GM19468 (cell line): ENCODE measurements at regions not wholly inside any gene's neighbourhood (a gene's known extent, or its start where the extent isn't known, plus 50 kb on each side); places are given as distances from the start of the nearest gene placed in this dataset.
"Not testable (repeated sequence)": the region's sequence is repeated elsewhere in the genome, so short reads cannot be mapped to it uniquely, and the experiment has no call there.

Experiments used
- ATAC-seq: cut with Tn5 transposase; IDR thresholded peaks from one replicate; pipeline ENCODE4 v1.9.1; 2021; ENCODE audit warnings: mild to moderate bottlenecking, moderate library complexity, moderate number of reproducible peaks; ENCODE audit not compliant: unreplicated experiment; ENCODE audit errors: extremely low read depth

DNA sequence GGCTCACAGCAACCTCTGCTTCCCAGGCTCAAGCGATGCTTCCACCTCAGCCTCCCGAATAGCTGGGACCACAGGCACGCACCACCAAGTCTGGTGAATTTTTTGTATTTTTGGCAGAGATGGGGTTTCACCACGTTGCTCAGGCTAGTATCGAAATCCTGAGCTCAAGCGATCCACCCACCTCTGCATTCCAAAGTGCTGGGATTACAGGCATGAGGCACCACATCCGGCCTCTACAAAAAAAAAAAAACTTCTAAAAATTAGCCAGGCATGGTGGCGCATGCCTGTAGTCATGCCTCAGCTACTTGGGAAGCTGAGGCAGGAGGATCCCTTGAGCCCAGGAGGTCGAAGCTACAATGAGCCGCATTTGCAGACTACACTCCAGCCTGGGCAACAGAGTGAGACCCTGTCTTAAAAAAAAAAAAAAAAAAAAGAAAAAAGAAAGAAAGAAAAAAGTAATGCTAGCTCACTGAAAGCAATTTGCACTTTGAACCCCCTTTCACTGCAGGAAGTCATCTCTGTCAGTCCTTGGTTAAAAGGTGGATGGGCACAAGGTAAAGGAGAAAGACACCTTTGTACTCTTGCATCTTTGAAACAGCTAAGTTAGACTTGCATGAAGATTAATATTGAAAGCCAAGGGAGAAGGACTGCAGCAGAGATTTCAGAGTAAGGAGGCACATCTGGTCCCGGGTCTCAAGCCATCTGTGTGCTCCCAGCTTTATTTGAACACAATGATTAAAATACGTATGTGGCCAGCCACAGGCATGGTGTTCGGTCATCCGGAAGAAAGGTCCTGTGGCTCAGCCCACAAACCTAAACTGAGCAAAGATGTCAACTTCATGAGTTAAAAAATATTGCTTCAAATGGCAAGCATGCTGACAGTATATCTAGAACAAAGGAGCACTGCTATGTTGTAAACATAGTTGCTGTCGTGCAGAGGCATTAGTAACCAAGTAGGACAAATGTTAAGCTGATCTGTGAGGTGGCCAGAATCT is 103.8 kb upstream of the HMGA2 start:
- no peak for ATAC-seq

DNA sequence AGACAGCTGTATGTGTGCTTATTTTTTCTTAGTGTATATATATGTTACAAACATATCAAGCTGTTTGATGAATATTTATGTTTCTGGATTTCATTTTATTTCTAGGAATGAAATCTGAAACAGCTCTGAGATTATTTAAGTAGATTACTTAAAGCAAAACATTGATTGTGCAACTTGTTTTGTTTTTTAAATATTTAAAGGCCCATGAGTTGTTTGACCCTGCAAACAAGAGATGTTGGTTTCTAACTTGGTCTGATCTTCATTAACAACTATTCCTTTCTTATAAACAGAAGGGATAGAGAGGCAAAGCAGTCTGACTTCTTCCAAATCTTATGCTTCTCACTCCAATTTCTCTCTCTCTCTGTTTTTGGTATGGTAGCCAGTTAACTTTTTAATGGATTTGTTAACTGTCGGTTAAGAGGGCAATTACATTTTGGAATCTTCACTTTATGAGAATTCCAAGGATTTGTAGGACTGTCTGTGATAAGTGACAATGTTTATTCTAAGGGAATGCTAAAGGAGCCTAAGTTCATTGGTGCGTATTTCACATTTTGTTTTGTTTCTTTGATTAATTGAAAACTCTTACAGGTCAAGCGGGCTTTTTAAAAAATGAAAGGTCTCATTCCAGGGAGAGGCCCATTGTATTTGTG is 102.6 kb upstream of the HMGA2 start:
- ATAC-seq = no peak

DNA sequence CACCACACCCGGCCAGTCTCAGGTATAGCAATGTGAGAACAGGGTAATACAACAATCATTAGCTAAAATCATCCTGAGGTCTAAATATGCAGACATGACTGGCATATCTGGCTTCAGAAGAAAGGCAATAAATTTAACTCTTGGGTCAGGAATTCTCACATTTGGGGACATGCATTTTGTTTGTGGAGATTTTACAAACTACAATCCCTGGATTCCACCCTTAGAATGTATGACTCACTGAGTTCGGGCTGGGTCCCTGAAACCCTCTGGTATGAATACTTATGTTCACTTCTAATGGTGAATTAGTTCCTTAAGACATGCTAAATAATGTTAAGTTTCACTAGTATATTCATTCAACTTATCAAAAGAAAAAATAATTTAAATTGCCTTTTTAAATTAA is 98.9 kb upstream of the HMGA2 start:
- ATAC-seq = no peak

DNA sequence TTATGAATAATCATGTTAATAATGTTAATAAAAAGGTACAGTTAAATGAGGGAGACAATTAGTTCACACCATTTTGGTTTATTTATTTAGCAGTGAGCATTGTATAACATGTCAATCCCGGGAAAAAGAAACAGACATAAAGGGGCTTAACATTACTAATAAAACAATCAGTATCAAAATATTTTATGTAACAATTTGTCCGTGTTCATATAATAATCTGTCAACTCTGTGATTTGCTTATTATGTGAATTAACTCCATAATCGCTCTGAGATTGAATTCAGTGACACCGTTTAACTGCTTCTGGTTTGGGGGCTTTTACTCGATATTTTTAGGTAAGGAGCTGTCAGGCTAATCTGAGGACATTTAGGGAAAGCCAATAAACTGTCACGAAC is 95.8 kb upstream of the HMGA2 start:
- ATAC-seq = no peak

DNA sequence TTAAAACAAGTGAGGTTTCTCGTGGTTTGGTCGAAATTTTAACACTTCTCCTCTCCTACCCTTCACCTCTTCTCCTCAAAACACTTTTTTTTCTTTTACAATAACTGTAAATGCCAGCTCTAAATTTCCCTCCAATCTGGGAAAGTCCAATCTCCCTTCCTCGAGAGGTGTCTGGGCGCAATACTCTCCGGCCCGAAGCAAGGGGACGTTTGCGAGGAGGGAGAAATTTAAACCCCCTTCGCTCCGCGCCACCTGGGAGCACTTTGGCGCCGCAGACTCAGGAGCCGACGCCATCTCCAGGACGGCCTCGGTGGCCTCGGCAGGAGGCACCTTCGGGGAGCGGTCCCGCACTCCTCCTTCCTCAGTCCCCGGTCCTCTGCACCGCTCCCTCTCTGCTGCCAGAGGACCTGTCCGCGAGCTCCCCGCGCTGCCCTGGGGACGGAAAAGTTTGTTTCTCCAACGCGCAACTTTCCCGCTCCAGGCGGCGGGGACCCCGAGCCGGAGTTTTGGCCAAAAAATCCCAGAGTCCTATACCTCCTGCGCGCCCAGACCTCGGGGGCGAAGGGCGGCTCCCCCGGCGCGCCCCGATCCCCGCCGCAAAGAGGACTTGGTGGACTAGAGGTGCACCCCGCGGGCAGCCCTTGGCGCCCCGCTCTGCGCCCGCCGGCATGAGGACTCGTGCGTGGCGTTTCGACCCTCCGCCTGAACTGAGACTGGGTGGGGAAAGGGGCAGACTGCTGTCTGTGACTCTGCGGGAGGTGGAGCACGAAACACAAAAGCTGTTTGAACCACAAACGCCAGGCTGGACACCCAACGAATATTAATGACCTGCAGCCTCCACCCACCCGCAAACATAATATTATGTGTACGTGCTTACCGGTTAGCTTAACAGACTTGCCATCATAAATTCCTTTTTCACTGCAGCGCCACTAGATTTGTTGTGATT is 95.2 kb upstream of the HMGA2 start:
- ATAC-seq = no peak

DNA sequence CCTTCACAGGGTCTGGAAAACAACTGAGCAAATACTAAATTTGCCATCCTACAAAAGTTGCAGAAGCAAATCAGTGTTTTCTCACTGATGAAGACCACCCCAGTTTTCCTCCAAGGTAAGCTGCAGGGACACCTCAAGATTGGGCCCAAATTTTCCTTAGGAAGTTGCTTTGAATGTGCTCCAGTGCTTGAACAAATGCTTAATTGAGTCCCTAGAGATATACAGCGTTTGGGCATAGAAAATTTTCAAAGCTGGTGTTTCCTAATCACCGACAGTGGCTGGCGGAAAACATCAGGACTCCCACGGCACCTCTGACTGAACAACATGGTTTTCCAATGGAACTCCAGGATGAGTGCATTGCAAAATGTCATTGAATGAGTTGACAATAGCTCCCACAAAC is 92.5 kb upstream of the HMGA2 start:
- ATAC-seq = no peak

DNA sequence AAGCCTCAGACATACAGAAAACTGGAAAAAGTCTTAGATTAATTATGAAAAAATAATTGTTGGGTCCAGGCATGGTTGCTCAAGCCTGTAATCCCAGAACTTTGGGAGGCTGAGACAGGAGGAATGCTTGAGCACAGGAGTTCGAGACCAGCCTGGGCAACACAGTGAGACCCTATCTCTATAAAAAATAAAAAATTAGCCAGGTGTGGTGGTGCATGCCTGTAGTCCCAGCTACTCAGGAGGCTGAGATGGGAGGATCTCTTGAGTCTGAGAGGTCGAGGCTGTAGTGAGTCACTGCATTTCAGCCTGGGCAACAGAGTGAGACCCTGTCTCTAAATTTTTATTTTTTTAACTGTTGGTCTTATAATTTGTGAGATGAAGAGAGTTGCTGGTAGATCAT is 90.6 kb upstream of the HMGA2 start:
- not testable (repeated sequence) for ATAC-seq

DNA sequence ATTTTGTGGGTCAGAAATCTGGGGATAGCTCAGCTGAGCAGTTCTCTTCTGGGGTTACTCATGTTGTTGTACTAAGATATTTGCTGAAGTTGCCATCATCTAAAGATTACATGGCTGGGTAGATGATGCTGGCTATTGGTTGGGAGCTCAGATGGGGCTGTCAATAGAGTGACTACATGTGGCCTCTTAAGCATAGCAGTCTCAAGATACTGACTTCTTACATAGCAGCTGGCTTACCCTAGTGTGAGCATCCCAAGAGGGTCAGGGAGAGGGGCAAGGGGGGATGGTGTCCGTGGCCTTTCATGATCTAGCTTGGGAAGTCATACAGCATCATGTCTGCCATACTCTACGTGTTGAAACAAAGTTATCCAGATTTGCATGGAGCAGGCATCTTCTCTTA is 90.1 kb upstream of the HMGA2 start:
- ATAC-seq = no peak

DNA sequence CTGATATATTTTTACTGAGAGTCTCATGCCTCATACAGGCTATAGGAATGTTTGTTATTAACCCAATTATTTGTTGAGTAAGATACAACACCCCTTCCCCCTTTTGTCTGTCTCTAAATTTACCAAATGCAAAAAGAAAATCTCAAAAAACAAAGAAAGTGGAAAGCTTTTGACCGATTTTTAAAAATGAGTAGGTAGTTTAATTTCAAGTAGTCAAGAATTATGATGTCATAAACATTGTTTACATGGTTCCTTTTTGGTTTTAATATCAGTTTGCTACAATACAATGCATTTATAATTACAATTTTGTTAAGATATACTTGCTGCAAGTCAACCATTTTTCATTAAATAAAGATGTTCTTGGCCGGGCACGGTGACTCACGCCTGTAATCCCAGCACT is 84.7 kb upstream of the HMGA2 start:
- ATAC-seq = no peak

DNA sequence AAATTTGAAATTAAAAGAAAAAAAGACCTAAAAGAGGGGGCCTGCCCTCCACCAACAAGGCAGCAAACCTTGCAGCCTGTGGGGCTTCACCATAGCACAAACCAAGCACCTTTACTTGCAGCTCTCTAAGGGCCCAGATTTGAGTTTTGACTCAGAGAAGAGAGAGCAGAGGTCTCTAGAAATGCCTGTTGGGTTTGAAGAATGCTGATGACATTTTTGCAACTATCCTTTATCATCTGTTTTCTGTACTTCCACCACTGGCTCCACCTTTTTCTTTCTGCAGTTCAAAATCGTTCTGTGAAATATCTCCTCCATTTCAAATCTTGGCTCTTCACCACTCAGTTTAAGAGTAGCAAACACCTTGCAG is 83.8 kb upstream of the HMGA2 start:
- no peak for ATAC-seq

DNA sequence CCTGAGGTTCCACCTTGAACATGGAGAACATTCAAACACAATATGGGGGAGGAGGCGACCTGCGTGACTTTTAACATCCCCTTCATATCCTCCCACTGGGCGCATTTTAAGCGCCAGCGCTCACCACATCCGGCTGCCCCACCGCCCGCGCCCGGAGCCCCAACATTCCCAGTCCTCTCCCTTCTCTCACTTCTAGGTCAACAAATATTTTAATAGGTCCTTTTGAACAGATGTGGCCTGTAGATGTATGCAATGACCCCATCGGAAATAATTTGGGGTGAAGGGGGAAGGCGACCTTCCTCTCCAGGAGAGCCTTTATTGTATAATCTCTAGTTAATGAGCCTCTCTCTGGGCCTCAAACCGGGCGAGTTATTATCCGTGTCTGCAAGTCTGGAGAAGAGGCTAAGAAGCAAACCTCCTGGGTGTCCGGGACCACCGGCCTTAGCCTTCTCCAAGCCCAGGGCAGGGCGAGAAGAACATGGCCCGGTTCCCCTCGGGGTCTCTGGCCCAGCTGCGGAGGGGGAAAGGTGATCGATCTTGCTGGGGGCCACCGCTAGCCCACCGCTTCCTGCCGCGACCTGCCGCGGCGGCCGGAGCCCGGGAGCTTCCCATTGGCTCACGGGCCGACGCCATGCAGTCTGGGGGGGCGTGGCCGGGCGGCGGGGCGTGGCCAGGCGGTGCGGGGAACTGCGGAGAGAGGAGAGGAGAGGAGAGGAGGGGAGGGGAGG is 83.2 kb upstream of the HMGA2 start:
- ATAC-seq = no peak

DNA sequence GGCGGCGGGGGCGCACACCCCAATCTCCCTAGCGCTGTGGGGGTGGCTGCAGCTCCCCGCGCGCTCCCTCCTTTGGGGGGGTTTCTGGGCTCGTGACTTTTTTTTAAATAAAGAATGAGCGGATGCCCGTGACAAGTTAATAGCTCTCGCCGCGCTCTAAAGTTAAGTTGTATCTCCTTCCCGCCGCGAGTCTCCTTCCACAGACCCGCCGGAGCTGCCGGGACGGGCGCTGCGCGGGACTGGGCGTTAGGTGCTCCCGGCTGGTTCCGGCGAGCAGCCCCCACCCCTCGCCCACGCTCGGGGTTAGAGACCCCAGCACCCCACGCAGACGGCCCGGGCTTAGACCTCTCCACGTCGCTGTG is 82.6 kb upstream of the HMGA2 start:
- no peak for ATAC-seq

DNA sequence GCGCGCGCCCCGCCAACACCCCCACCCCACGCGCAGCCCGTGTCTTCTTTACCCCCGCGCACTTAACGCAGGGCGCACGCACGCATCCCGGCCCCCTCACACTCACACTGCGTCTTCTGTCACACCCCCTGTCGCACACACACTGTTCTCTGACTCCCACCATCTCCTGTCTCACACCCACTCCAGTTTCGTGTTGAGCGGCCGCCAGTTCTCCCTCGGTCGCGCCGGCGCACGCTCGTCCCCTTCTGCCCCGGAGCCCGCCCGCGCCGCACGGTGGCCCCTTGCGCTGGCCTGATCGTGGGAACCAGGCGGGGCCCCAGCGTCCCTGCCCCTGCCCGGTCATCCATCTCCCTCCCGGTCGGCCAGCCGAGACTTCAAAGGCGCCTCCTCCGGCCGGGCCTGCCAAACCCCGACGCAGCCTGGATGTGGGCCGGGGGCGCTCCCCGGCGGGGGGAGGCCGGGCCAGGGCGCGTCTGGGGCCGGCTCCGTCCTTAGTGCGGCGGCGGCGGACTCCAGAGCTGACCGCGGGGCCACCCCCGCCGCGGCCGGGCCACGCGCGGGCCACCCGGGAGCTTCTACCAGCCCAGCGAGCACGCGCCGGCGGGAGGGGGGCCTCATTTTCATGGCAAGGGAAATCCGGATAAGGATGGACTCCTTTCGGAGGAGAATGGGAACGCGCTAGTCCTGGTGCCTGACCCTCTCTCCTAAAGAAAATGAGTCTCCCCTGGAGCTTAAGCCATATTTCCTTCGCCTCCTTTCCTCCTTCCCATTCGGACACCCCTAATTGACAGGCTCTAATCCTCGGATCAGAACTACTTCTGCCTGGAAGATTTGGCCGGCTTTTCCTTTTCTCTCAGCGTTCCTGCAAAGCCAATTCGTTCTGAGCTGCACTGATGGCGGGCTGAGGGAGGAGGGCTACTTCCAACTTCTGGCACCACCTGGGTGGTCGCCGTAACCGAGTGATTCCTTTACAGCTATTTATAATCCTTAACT is 82.0 kb upstream of the HMGA2 start:
- ATAC-seq = no peak

DNA sequence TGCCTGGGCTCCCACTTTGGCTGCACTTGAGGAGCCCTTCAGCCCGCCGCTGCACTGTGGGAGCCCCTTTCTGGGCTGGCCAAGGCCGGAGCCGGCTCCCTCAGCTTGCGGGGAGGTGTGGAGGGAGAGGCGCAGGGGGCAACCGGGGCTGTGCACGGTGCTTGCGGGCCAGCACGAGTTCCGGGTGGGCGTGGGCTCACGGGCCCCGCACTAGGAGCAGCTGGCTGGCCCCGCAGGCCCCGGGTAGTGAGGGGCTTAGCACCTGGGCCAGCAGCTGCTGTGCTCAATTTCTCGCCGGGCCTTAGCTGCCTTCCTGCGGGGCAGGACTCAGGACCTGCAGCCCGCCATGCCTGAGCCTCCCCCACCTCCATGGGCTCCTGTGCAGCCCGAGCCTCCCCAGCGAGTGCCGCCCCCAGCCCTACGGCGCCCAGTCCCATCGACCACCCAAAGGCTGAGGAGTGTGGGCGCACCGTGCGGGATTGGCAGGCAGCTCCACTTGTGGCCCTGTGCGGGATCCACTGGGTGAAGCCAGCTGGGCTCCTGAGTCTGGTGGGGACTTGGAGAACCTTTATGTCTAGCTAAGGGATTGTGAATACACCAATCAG is 79.9 kb upstream of the HMGA2 start:
- ATAC-seq = not testable (repeated sequence)

DNA sequence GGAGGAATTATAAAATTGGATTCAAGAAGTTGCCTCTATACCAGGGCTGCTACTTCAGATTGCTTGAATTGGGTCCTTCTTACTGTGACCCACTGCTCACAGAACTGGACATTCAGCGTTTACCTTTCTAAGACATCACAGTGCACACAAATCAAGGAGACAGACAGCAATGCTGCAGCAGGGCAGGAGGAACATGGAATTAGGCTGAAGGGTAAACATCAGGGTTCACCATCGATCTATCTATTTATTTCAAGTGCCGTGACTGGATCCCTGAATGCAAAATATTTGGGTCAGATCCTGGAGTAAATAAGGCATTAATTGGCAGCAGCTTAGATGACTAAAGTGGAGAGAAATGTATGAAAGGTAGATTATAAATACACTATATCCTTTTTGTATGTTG is 76.9 kb upstream of the HMGA2 start:
- ATAC-seq = no peak

DNA sequence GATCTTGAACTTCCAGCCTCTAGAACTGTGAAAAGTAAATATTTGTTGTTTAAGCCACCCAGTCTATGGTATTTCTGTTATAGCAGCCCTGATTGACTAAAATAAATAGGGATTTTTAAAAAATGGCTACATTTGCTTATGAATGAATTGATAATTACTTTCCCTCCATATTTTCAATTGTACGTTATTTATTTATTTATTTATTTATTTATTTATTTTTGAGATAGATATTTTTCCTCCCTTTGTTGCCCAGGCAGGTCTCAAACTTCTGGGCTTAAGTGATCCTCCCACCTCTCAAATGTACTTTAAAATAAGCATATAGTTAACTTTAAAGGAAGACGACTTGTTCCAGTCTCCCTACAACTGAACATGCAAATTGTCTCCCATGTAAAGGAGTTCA is 76.0 kb upstream of the HMGA2 start:
- no peak for ATAC-seq

DNA sequence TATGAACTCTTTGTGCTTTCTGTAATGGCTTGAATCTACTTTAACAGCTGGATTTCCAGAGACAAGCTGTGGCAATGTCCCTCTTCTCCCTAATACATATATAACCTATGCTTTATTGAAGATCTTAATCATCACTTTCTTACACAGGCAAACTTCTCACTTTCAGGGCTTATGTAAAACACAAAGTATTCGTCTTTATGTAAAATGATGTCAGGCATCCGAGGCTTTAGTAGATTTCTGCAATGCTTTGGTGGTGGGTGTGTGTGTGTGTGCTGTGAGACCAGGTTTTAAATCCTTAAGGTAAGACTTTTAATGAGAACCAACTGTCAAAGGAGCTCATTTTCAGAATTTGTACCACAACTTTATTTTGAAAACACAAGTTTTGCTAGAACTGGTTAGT is 70.0 kb upstream of the HMGA2 start:
- ATAC-seq = no peak

DNA sequence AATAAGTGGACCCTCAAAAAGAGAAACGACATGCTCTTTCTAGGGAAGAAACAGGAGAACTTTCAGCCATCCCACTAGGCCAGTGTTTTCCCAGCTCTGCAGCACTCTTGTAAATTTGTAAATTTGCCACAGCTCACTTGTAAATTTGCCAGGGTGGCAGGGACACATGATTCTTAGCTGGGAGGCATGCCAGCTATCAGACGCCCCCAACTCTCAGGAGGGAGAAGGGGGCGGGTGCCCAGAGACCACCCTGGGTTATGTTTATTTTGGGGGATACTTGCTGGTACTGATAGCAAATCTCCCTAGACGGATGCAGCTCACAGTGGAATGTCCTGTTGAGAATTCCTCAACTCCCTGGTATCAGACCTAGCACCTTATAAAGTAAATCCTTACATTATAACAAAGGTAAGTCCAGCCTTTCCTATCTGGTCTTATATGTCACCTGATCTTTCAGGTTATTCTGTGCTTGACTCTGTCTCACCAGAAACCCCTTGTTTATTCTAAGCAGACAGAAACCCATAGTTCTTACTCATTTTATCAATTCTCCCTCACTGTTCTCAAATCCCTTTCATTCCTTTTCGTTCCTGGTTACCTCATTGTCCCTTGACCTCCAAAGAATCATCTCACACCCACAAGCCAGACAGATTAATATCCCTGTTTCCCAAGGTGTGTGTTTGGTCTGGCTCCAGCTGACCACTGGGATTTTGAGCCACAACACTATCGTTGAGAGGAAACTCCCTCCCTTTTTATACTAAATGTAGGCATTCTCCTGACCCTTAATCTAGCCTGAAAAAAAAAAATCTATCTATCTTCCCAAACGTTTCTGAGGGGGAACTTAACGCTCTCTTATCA is 69.3 kb upstream of the HMGA2 start:
- no peak for ATAC-seq
